ENCODE measurements at regions not wholly inside any gene's neighbourhood (a gene's known extent, or its start where the extent isn't known, plus 50 kb on each side); places are given as distances from the start of the nearest gene placed in this dataset.

DNA sequence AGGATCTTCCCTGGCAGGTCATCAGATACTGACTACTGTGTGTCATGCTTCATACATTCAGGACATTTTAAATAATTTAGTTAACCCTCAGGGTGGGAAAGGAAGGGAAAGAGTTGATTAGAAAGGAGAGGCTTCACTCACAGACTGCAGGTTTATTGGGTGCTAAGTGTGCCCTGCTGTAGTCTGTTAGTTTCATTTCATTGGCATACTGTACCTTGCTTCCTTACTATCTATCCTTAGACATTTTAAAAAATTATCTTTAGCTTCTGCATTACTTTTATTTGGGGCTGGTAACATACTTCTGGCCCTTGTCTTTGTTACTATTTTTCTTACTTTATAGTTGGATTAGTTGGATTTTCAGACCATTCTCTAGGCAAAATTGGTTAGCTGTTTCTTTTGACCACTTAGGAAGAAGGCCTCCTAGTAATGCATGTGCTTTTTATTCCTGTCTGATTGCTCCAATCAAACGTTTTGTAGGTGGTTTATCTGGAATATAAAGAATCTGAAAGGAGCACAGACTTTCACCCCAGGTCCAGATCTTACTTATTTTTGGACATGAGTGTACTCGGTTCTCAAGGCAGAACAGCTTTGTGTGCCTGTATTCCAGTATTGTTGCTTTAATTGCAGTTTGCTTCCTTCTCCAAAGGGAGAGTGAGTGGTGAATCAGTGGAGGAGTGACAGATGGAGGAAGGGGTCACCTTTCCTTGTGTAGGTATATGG is 82.7 kb upstream of the PRDM1 start:
- TF ChIP-seq, protein P1, sequence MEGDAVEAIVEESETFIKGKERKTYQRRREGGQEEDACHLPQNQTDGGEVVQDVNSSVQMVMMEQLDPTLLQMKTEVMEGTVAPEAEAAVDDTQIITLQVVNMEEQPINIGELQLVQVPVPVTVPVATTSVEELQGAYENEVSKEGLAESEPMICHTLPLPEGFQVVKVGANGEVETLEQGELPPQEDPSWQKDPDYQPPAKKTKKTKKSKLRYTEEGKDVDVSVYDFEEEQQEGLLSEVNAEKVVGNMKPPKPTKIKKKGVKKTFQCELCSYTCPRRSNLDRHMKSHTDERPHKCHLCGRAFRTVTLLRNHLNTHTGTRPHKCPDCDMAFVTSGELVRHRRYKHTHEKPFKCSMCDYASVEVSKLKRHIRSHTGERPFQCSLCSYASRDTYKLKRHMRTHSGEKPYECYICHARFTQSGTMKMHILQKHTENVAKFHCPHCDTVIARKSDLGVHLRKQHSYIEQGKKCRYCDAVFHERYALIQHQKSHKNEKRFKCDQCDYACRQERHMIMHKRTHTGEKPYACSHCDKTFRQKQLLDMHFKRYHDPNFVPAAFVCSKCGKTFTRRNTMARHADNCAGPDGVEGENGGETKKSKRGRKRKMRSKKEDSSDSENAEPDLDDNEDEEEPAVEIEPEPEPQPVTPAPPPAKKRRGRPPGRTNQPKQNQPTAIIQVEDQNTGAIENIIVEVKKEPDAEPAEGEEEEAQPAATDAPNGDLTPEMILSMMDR (IDR thresholded peaks at IDR 0.05; ENCODE audit: insufficient read depth, low read length, poor library complexity, severe bottlenecking), result no peak
- no peak for TF ChIP-seq EZH2phosphoT487 (conservative IDR thresholded peaks at IDR 0.05; ENCODE audit: low read length)
